Pancreas (tissue), 10 donors: ENCODE measurements at regions not wholly inside any gene's neighbourhood (a gene's known extent, or its start where the extent isn't known, plus 50 kb on each side); places are given as distances from the start of the nearest gene placed in this dataset.
"Not testable (repeated sequence)": the region's sequence is repeated elsewhere in the genome, so short reads cannot be mapped to it uniquely, and the experiment has no call there.

Experiments
- ATAC-seq, 4 donors: fragments of 200-7000 bp; cut with Tn5 transposase; one replicate each; pipeline versions ENCODE4 v1.8.0 to v1.9.1; 2020; ENCODE audit warnings: mild to moderate bottlenecking in 4 of 4, moderate library complexity in 4 of 4
- DNase-seq, 6 donors: peaks; one replicate each; pipeline ENCODE4 v3.0.0-alpha.2; 2020
- FAIRE-seq: peaks from 2 replicates; lab custom pipeline; 2012; peaks lifted over from hg19 to GRCh38; lab: Jason Lieb, UNC
- H3K27ac ChIP-seq, 4 donors: fragments of 200-600 bp; sonication (generic); 1 replicate in 3 of 4; 2 replicates in 1 of 4; pipeline versions ENCODE4 v1.5.0 to v1.8.0; 2020
- H3K27me3 ChIP-seq, 4 donors: fragments of 200-600 bp; one replicate each; pipeline ENCODE4 v1.8.0; 2021
- H3K36me3 ChIP-seq, 3 donors: fragments of 200-600 bp; sonication (generic) in 1 of 3; one replicate each; pipeline versions ENCODE4 v1.5.0 to v1.8.0; 2020 to 2021
- H3K4me1 ChIP-seq, 3 donors: fragments of 200-600 bp; one replicate each; pipeline ENCODE4 v1.8.0; 2021
- H3K4me3 ChIP-seq, 4 donors: fragments of 200-600 bp; sonication (generic) in 2 of 4; one replicate each; pipeline versions ENCODE4 v1.5.0 to v1.8.0; 2020 to 2021
- H3K9me3 ChIP-seq, 4 donors: fragments of 200-600 bp; one replicate each; pipeline ENCODE4 v1.8.0; 2021
- WGBS, 2 donors: extraction: QIAGEN DNeasy Blood & Tissue Kit; methylation state at CpG; one replicate each; pipeline ENCODE4 v1.1.7; 2013; 5-methylcytosine and 5-hydroxymethylcytosine counted together
- intact Hi-C, 3 donors: fragments of 100-400 bp; cut with DNase I; formaldehyde crosslinking; loops; one replicate each; pipeline versions ENCODE4 v1.11.1 to v1.14.2; 2022
- TF ChIP-seq, protein P1 (sequence below), 4 donors: fragments of 200-600 bp; sonication (generic) in 3 of 4; IDR thresholded peaks; one replicate each; pipeline versions ENCODE4 v1.5.0 to v1.8.0; 2021; ENCODE audit warnings: antibody characterized with exemption in 4 of 4
- donor health status: healthy with polysubstance abuse.
- donor health status: DM: no; HTN: no; CAD: no; lungs with moderate emphysema.
- donor health status: DM: no; HTN: no; CAD: no.
- donor health status: control.
- donor health status: control.
- donor health status: Bipolar disorder and iron deficiency.
- donor health status: DM: yes; HTN: yes; CAD: no.
- donor health status: DM: no; HTN: no; CAD: no.
- donor health status: DM: no; HTN: no; CAD: no.
- donor health status: DM: yes; HTN: yes; CAD: no.

DNA sequence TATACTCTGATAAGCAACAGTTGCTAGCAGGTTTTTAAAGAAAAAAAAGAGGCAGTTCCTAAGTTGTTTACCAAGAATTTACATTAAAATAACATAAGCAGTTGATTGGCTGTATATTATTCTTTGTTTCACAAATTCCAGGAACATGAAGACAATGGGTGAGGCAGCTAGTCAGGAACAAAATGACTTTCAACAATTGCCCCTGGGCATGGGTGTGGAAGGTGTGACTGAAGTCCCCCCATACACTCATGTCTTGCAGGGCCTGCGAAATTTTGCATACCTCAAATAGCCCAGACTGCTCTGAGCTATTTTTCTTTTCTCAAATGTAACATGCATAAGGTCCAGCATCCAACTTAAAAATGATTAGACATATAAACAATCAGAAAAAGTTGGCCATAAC, 267.2 kb upstream of the DIO3 start:
- no peaks in the 10 kb centered on the region for H3K4me1 ChIP-seq
- FAIRE-seq (no peak), ATAC-seq (no peak), DNase-seq (no peak)
- TF ChIP-seq, protein P1, sequence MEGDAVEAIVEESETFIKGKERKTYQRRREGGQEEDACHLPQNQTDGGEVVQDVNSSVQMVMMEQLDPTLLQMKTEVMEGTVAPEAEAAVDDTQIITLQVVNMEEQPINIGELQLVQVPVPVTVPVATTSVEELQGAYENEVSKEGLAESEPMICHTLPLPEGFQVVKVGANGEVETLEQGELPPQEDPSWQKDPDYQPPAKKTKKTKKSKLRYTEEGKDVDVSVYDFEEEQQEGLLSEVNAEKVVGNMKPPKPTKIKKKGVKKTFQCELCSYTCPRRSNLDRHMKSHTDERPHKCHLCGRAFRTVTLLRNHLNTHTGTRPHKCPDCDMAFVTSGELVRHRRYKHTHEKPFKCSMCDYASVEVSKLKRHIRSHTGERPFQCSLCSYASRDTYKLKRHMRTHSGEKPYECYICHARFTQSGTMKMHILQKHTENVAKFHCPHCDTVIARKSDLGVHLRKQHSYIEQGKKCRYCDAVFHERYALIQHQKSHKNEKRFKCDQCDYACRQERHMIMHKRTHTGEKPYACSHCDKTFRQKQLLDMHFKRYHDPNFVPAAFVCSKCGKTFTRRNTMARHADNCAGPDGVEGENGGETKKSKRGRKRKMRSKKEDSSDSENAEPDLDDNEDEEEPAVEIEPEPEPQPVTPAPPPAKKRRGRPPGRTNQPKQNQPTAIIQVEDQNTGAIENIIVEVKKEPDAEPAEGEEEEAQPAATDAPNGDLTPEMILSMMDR (IDR thresholded peaks at IDR 0.05) = no peak
- 64 to 91% methylated on average over 1 of the region's 1 CpG for WGBS, 2 donors
- H3K27me3 ChIP-seq = peaks cover 0 to 5% (median 0%) of the 10 kb centered on the region in 4 donors
- no peaks in the 10 kb centered on the region for H3K36me3 ChIP-seq
- no peaks in the 10 kb centered on the region for H3K9me3 ChIP-seq
- intact Hi-C loops = no loop called here
- H3K4me3 ChIP-seq = no peak overlapping the region
- H3K27ac ChIP-seq = no peak overlapping the region

DNA sequence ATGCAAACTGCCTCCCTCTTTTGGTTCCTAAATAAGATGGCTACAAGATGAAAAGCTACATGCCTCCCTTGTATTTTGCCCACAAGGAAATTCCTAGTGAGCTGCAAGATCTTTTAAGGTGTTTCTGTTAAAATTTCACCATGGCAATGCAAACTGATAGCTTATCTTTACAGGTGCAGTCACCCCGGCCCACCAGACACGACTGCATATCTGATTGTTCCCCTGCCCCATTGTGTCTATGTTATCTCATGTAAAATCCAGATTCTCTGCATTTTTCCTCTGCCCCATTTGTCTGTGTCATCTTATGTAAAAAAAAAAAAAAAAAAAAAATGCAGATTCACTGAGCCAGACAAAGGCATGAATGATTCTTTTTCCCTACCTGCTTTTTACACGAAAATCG, 261.5 kb upstream of the DIO3 start:
- DNase-seq, H3K27me3 ChIP-seq, H3K4me1 ChIP-seq, H3K36me3 ChIP-seq, ATAC-seq, H3K27ac ChIP-seq, intact Hi-C loops, H3K9me3 ChIP-seq, H3K4me3 ChIP-seq, FAIRE-seq: not testable (repeated sequence)
- 23 to 33% methylated on average over 4 of the region's 4 CpGs for WGBS, 2 donors

GRCh38 chr14:101301011-101301410, 260.3 kb upstream of the DIO3 start:
- H3K27ac ChIP-seq = no peak overlapping the region
- peaks cover 0 to 5% (median 0%) of the 10 kb centered on the region in 4 donors for H3K27me3 ChIP-seq
- ATAC-seq (no peak), FAIRE-seq (no peak), DNase-seq (no peak)
- no peaks in the 10 kb centered on the region for H3K36me3 ChIP-seq
- WGBS, 2 donors = 68 to 82% methylated on average over 2 of the region's 2 CpGs
- H3K4me1 ChIP-seq = no peaks in the 10 kb centered on the region
- TF ChIP-seq, protein P1 (IDR thresholded peaks at IDR 0.05) = no peak
- intact Hi-C loops = no loop called here
- H3K4me3 ChIP-seq = no peak overlapping the region
- H3K9me3 ChIP-seq = no peaks in the 10 kb centered on the region

DNA sequence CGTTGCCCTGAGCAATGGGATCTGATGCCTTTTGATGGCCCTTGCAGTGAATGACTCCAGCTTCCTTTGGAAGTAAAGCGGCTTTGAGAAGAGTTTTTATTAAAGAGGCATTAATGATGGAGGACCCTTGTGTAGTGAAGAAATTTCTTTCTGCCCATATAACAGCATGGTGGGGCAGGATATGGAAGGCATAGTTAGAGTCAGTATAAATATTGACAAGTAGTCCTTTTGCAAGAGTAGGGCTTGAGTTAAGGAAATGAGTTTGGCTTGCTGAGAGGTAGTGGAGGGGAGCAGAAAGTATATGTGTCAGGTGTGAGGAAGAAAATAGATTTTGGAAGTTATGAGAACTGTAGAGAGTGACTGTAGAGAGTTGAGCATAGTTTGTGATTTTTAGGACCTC, 254.1 kb upstream of the DIO3 start:
- 85 to 100% methylated on average over 2 of the region's 2 CpGs for WGBS, 2 donors
- FAIRE-seq, intact Hi-C loops: not testable (repeated sequence)

GRCh38 chr14:101311186-101311585, 250.1 kb upstream of the DIO3 start:
- not testable (repeated sequence) for FAIRE-seq

More for the DNA sequence above, 254.1 kb upstream of the DIO3 start:
- not testable (repeated sequence) for ATAC-seq, H3K9me3 ChIP-seq, H3K4me1 ChIP-seq, H3K4me3 ChIP-seq, H3K27me3 ChIP-seq, H3K27ac ChIP-seq, DNase-seq, H3K36me3 ChIP-seq

GRCh38 chr14:101313268-101313667, 248.0 kb upstream of the DIO3 start:
- FAIRE-seq (no peak), ATAC-seq (no peak), DNase-seq (no peak)
- Histone ChIP-seq H3K4me3 (no peak overlapping the region), H3K27ac (no peak overlapping the region), H3K9me3 (no peaks in the 10 kb centered on the region), H3K4me1 (no peaks in the 10 kb centered on the region), H3K27me3 (no peaks in the 10 kb centered on the region), H3K36me3 (no peaks in the 10 kb centered on the region)
- intact Hi-C loops = no loop called here
- 49 to 65% methylated on average over 6 of the region's 6 CpGs for WGBS, 2 donors
- TF ChIP-seq, protein P1 (IDR thresholded peaks at IDR 0.05) = no peak

More at GRCh38 chr14:101311186-101311585, 250.1 kb upstream of the DIO3 start:
- H3K36me3 ChIP-seq, H3K4me3 ChIP-seq, H3K9me3 ChIP-seq, ATAC-seq, DNase-seq, H3K27ac ChIP-seq, H3K4me1 ChIP-seq, intact Hi-C loops, H3K27me3 ChIP-seq: not testable (repeated sequence)
- 68 to 79% methylated on average over 7 of the region's 7 CpGs for WGBS, 2 donors
